Stimulated activated CD4-positive, alpha-beta T cell treated with anti-CD3 and anti-CD28 coated beads, Interleukin-2, amount 100 ng/mL, for 24 hours (primary cell): ENCODE measurements at regions not wholly inside any gene's neighbourhood (a gene's known extent, or its start where the extent isn't known, plus 50 kb on each side); places are given as distances from the start of the nearest gene placed in this dataset.

Source experiments
- DNase-seq, 2 donors: peaks; one replicate each; pipeline ENCODE4 v3.0.0-alpha.2; 2020

- DNase-seq: no peak
These were observed 239.9 kb upstream of the ZNF32 start for GRCh38 chr10:43888586-43888985.

DNA sequence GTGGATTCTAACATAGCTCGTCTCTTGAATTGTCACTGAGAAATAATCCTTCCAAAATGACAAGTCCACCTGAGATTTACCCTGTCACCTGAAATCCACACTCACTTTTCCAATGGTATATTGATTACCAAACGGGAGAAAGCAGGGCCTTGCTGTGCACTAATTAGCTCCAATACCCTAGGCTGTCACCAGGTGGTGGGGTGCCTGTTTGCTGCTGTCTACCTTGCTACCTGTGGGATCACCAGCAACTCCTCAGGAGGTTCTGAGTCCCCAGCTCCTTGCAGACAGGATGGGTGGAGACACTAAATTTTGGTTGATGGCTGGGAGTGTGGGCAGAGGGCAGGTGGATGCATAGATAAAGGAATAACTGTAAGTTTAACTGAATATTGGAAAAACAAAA is 237.2 kb upstream of the ZNF32 start:
- DNase-seq: no peak

GRCh38 chr10:43885252-43885651 is 236.6 kb upstream of the ZNF32 start:
- no peak for DNase-seq

- DNase-seq: no peak
These were observed 235.9 kb upstream of the ZNF32 start for GRCh38 chr10:43884501-43885105.

- DNase-seq: no peak
These were observed 234.0 kb upstream of the ZNF32 start for GRCh38 chr10:43882711-43883110.

DNA sequence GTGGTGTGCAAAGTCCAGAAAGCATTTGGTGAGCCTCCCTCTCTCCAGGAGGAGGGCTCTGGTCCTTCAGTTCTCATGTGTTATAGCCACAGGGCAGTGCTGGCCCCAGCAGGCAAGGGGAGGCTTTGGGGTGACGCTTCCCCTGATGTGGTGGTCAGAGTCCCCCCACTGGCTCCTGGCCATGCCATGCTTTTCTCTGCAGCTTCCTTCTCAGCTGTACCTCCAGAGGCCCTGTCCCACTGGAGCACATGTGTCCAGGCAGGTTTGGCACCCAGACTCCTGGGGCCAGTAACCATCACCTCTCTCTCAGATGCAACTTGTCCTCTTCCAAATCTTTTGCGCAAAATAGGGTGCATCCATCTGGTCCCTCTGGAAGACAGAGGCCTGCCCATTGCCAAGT is 233.0 kb upstream of the ZNF32 start:
- no peak for DNase-seq

- no peak for DNase-seq
These were observed 231.5 kb upstream of the ZNF32 start for GRCh38 chr10:43880160-43880559.

DNA sequence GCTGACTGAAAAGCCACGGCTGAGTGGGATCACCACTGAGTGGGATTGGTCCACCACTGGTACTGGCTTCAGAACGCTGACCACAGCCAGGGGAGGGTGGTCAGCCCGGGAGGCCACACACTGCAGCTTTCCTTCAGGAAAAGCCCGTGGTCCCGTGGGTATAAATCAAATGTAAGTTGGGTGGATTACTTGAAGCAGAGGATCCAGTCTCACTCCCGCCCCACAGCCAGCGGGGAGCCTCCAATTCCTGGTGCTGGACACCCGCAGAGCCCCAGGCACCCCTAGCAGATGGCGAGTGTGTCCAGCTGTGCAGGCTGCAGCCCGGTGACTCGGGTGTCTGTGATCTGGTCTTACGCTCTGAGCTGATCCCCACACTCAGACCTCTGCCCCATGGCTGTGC is 231.1 kb upstream of the ZNF32 start:
- no peak for DNase-seq

DNA sequence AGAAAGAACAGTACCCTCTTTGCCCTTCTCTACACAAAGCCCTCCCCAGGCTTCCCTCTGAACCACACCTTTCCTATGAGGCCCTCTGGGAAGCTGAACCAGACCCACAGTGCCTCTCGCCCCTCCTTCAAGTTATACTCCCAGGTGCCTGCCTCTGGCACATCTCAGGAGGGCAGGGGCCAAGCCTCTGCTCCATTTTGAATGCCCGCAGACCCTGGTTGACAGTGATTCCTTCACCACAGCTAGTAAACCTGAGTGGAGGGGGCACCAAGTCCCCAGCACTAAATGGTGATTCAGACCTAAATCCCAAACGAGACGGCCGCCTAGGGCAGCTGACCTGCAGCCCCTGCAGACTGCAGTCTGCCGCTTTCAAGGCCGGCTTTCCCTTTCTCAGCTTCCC is 230.5 kb upstream of the ZNF32 start:
- DNase-seq: no peak

DNA sequence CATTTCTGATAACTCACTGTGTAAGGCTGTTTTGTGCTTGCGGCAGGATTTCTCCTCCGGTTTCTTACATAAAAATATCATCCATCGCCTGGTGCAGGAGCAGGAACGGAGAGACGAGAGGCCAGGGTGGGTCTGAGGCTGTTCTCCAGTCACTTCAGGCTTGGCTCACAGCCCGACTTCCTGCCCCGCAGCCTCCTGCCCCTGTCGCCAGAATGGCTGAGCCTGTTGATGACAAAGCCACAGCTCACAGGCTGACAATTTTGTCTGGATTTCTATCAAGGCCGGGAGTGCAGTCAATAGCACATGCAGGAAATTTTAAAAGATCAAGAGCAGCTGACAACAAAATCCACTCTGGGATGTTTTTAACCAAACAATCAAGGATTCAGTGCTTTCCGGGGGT is 229.7 kb upstream of the ZNF32 start:
- DNase-seq: no peak

- DNase-seq: no peak
These were observed 228.3 kb upstream of the ZNF32 start for GRCh38 chr10:43876976-43877375.

- DNase-seq: no peak
These were observed 226.3 kb upstream of the ZNF32 start for GRCh38 chr10:43874984-43875383.

GRCh38 chr10:43873717-43874116 is 225.0 kb upstream of the ZNF32 start:
- DNase-seq: no peak

DNA sequence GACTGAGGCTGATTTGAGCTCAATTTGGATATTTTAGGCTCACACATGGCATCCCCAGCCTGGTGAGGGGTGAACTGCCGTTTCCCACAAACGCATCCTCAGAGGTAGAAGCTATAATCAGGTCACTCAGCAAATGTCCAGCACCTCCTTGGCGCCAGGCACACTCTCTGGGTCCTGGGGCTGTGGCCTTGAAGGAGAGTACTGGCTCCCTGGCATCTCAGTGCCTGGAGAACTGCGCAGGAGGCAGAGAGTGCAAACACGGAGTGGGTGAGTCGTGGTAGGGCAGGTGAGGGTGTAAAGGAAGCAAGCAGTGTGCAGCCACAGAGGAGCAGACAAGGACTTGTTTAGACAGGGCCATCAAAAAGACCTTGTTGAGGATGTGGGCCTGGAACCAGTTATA is 224.0 kb upstream of the ZNF32 start:
- no peak for DNase-seq

DNA sequence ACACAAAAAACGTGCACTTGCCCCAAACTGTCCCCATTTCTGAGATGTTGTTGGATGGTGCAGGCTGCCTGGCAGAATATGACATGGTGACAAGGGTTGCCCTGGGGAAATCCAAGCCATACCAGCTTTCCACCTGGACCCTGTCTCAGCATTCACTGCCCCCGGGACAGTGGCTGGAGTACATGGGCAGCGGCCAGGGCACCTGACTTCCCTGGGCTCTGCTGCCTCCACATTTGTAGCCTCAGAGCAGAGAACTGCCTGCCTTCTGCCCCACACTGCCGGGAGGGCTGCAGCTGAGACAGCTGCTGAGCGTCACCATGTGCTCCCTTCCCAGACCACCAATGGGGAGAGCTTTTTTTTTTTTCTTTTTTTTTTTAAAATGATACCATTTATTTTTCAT is 222.9 kb upstream of the ZNF32 start:
- DNase-seq: no peak

- DNase-seq: no peak
These were observed 222.3 kb upstream of the ZNF32 start for GRCh38 chr10:43870968-43871439.

- no peak for DNase-seq
These were observed 221.1 kb upstream of the ZNF32 start for GRCh38 chr10:43869669-43870322.

DNA sequence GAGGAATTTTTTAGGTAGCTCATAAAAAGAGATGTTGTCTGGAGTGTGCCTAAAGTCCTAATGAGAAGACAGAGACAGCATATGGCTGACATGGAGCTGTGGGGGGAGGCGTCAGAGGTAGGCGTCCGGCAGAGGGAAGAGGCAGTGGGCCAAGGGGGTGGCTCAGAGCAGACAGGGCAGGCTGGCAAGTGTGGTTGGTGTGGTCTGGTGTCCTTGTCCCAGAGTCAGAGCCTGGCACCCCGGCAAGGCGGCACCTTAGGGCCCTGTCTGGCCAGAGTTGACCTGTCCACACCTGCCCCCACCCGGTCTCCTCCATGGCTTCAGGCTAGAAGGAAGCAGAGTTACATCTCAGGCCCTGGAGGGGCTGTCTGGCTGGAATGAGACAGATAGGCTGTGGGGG is 220.3 kb upstream of the ZNF32 start:
- no peak for DNase-seq

- DNase-seq: no peak
These were observed 219.2 kb upstream of the ZNF32 start for GRCh38 chr10:43867667-43868565.

DNA sequence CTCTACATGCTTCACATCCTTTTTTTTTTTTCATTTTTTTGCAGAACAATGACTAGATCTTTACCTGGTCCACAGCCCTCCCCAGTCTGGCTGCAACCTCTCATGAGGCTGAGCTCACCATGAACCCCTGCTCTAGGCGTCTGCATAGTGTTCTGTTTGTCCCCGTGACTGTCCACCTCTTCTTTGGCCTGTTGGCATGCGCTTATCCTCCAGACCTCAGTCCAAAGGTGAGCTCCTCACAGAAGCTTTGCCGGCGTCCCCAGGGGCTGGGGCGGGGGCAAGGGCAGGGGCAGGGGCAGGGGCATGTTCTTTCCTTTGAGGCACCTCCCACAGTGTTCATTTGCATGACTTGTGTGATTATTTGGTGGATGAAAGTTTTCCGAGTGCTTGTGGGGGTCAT is 218.4 kb upstream of the ZNF32 start:
- DNase-seq: no peak

DNA sequence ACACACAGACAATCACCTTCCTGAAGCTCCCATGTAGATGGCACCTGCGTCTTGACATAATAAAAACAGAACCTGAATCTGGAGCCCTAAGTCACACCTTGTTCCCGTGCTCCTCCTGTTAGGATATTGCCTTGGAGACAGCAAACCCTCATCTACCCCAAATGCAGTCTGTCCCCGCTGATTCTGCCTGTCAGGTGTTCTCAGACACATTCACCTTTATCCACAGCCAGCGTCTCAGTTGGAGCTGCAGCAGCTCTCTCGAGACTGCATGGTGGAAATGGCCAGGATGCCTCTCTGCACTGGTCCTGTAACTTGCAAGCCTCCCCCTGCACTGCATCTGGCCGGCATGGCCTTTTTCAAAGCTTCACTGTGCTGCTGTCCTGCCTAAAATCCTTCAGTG is 218.0 kb upstream of the ZNF32 start:
- no peak for DNase-seq

GRCh38 chr10:43865265-43866135 is 216.8 kb upstream of the ZNF32 start:
- DNase-seq: no peak

- DNase-seq: no peak
These were observed 216.0 kb upstream of the ZNF32 start for GRCh38 chr10:43864656-43865055.
